Activated CD4-positive, alpha-beta T cell treated with anti-CD3 and anti-CD28 coated beads for 36 hours (primary cell): ENCODE measurements at regions not wholly inside any gene's neighbourhood (a gene's known extent, or its start where the extent isn't known, plus 50 kb on each side); places are given as distances from the start of the nearest gene placed in this dataset.

Source experiments
- ATAC-seq: fragments of 200-7000 bp; cut with Tn5 transposase; one replicate; pipeline ENCODE4 v1.10.0; 2021; ENCODE audit warnings: mild to moderate bottlenecking, moderate library complexity
- CTCF ChIA-PET: fragments of 350-600 bp; sonication (Branson Sonifier 250); formaldehyde crosslinking; loops from one replicate; lab custom pipeline; 2021; ENCODE audit warnings: antibody characterized with exemption; lab: Charles Lee
- POLR2A ChIA-PET: fragments of 350-600 bp; sonication (Branson Sonifier 250); formaldehyde crosslinking; loops from one replicate; lab custom pipeline; 2021; ENCODE audit warnings: antibody characterized with exemption, inconsistent platforms; lab: Charles Lee
- DNase-seq: peaks from one replicate; pipeline ENCODE4 v3.0.0-alpha.2; 2020
- H3K27ac Mint-ChIP-seq: one replicate; pipeline ENCODE4 v1.8.0; 2021; ENCODE audit warnings: mixed read lengths
- H3K27me3 Mint-ChIP-seq: one replicate; pipeline ENCODE4 v1.8.0; 2021; ENCODE audit warnings: mixed read lengths
- H3K36me3 Mint-ChIP-seq: one replicate; pipeline ENCODE4 v1.8.0; 2021; ENCODE audit warnings: low read depth, mixed read lengths
- H3K4me1 Mint-ChIP-seq: one replicate; pipeline ENCODE4 v1.8.0; 2021; ENCODE audit warnings: mixed read lengths
- H3K4me3 Mint-ChIP-seq: one replicate; pipeline ENCODE4 v1.8.0; 2021; ENCODE audit warnings: mild to moderate bottlenecking, moderate library complexity, mixed read lengths
- H3K9me3 Mint-ChIP-seq: one replicate; pipeline ENCODE4 v1.8.0; 2021; ENCODE audit warnings: low read depth, mixed read lengths
- intact Hi-C, 2 experiments: fragments of 100-400 bp; cut with DNase I in 1 of 2; cut with micrococcal nuclease in 1 of 2; formaldehyde crosslinking; loops; one replicate each; pipeline versions ENCODE4 v1.14.2 to v1.15.1; 2022 to 2024; cut with DNase I, micrococcal nuclease

DNA sequence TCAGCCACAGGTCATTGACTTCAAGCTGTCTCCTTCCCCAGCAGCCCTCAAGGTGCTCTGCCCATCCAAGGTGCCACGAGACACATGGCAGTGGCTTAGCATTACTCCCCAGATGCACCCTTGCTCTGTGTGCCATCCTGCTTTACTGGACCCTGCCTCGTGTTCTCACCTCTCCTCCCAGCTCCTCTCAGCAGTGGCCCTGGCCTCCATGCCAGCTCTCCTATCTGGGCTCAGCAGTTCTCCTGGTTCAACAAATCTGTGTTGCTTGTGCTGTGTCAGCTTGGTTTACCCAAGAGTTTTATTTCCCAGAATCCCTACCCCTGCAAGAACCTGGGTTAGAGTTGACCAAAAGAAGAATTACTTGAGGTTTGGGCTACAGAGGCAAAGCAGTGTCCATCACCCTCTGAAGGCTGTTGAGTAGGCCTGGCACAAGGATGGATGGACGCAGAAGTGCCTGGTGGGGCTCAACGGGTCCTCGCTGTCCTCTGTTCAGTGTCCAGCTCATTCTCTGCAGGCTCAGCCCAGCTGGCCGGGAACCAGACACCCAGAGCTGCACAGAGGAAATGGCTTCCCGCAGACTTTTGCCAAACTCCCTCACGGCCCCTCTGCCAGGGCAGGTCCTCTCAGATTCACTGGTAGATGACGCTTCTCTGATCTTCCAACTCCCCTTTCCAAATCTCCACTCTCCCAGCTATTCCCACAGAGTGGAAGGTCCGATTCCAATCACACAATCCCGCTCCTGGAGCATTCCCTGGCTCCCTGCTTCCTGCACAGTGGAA lies 82.6 kb downstream of the FOXA2 start:
- CTCF ChIA-PET: no interaction called here

DNA sequence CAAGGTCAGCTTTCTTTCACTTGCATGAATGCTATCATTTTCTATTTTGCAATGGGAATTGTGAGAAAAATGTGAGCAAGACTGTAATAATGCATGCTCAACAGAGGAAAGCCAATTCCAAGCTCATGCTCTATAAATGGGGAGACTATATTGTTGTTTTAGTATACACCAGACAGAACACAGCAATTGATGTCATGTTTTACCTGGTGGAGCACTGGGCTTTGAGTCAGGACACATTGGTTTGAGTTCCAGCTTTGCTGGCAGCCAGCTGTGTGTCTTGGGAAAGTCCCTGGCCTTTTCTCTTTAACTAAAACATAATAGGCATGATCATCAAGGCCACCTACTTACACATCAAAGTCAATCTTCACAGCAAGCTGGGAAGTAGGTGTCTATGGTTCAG lies 83.3 kb downstream of the FOXA2 start:
- Mint-ChIP-seq H3K27ac (no peak overlapping the region), H3K9me3 (no peaks in the 10 kb centered on the region), H3K36me3 (no peaks in the 10 kb centered on the region), H3K4me3 (no peak overlapping the region), H3K27me3 (no peaks in the 10 kb centered on the region), H3K4me1 (no peaks in the 10 kb centered on the region)
- ATAC-seq: no peak
- POLR2A ChIA-PET: no interaction called here
- no peak for DNase-seq
- intact Hi-C loops: no loop called here
- CTCF ChIA-PET: no interaction called here

More for the DNA sequence above, 82.6 kb downstream of the FOXA2 start:
- no peak for ATAC-seq
- Mint-ChIP-seq H3K4me1 (no peaks in the 10 kb centered on the region), H3K27ac (no peak overlapping the region), H3K9me3 (no peaks in the 10 kb centered on the region), H3K36me3 (no peaks in the 10 kb centered on the region), H3K4me3 (no peak overlapping the region), H3K27me3 (no peaks in the 10 kb centered on the region)
- DNase-seq: no peak
- intact Hi-C loops: no loop called here
- POLR2A ChIA-PET: no interaction called here

DNA sequence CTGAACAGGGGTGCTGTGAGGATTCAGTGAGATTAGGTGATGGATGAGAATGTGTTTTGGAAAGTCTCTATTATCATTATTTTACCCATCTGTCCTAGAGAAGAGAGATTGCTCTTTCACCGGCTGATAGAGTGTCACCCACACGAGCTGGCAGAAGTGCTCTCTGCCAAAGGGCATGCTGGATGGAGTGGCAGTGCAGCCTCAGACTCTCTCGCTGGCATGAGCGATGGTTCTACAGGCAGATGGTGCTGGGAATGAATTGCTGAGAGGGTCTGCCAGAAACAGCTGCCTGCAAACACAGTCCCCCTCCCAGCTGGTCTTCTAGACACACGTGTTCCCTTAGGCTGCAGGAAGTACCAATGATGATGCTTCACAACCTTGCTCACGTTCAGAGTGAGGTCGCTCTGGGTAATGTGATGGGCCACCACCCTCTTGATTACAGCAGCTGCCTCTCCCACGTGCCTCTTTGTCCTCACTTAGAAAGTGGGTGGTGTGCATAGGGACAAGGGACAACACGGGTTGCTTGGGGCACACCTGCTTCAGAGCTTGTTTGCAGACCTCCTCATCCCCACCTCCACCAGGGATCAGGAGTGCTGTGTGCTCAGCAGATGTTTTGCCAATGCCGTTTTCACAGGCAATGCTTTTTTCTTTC lies 84.7 kb downstream of the FOXA2 start:
- Mint-ChIP-seq H3K36me3 (no peaks in the 10 kb centered on the region), H3K9me3 (no peaks in the 10 kb centered on the region), H3K4me3 (no peak overlapping the region), H3K4me1 (no peaks in the 10 kb centered on the region), H3K27me3 (no peaks in the 10 kb centered on the region), H3K27ac (no peak overlapping the region)
- intact Hi-C loops: no loop called here
- ChIA-PET CTCF (no interaction called here), POLR2A (no interaction called here)
- ATAC-seq (no peak), DNase-seq (no peak)

DNA sequence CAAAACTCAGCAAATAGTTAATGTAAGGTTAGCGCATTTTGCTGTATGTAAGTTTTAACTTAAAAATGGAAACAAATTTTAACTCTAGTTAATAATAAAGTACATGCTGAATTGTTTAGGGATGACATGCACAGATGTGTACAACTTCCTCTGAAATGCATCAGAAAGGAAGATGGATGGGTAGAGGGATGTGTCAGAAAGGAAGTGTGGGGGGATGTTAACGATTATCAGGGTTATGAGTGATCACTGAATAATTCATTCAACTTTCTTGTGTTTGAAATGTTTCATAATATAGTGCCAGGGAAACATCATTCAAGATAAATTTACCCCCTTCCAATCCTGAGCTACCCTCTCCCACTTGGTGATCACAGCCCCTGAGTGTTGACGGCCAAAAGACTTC lies 87.6 kb downstream of the FOXA2 start:
- ChIA-PET CTCF (no interaction called here), POLR2A (no interaction called here)
- DNase-seq (no peak), ATAC-seq (no peak)
- Mint-ChIP-seq H3K9me3 (no peaks in the 10 kb centered on the region), H3K27me3 (no peaks in the 10 kb centered on the region), H3K4me1 (no peaks in the 10 kb centered on the region), H3K36me3 (no peaks in the 10 kb centered on the region), H3K27ac (no peak overlapping the region), H3K4me3 (no peak overlapping the region)
- intact Hi-C loops: no loop called here

DNA sequence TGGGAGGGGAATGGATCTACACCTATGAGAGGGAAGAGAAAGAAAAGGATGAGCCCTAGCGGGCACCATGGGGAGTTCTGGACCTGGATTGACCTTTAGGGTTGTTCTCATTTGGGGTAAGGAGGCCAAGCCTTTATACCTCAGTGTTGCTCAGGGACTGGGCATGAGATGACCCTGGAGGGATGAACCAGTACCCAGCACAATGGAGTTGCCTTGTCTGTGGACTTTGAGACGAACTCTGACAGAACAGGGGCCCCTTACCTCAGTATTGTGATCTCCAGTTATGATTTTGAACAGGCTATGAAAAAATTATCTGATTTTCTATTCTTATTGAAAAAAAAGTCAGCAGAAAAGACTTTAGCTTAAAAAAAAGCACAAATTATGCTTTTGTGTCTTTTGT lies 88.6 kb downstream of the FOXA2 start:
- intact Hi-C loops: no loop called here
- no peaks in the 10 kb centered on the region for H3K27me3 Mint-ChIP-seq
- no peak overlapping the region for H3K27ac Mint-ChIP-seq
- H3K4me3 Mint-ChIP-seq: no peak overlapping the region
- ChIA-PET POLR2A (no interaction called here), CTCF (no interaction called here)
- DNase-seq (no peak), ATAC-seq (no peak)
- H3K9me3 Mint-ChIP-seq: no peaks in the 10 kb centered on the region
- no peaks in the 10 kb centered on the region for H3K36me3 Mint-ChIP-seq
- H3K4me1 Mint-ChIP-seq: no peaks in the 10 kb centered on the region

DNA sequence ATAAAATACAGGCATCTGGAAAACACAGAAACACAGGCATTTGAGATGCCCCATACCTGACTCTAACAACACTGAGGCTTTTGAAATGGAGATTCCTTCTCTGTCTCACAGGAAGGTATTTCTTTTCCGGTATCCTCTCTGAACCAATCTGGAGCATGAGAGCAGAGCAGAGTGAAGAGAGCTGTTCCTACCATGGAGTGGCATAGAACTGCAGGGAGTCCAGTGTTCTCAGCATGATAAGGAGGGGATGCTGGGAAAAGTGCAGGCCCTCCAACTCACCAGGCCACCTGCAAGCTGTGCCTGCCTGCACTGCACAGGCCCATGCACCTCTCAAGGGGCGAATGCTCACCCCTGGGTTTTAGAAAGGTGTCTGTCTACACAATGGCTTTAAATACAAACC lies 89.2 kb downstream of the FOXA2 start:
- Mint-ChIP-seq H3K27ac (no peak overlapping the region), H3K4me1 (no peaks in the 10 kb centered on the region), H3K27me3 (no peaks in the 10 kb centered on the region), H3K9me3 (no peaks in the 10 kb centered on the region), H3K36me3 (no peaks in the 10 kb centered on the region), H3K4me3 (no peak overlapping the region)
- intact Hi-C loops: no loop called here
- POLR2A ChIA-PET: no interaction called here
- DNase-seq: no peak
- CTCF ChIA-PET: no interaction called here
- no peak for ATAC-seq

DNA sequence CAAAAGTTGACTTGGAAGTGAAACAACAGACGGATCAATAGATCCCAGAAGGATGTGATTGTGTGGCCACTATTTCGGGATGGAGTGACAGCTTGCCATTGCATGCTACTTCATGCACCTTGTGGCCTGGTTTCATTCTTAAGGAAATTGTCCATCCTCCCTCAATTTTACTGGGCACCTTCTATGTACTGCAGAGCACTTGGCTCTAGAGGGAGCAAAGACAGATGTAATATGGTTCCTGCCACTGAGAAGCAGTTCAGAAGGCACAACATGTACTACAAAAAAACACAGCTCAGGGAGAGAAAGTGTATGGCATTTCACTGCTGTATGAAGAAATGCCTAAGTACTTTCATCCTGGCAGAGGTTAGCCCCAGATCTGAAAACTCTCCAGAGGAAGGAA lies 91.9 kb downstream of the FOXA2 start:
- ATAC-seq (no peak), DNase-seq (no peak)
- ChIA-PET POLR2A (no interaction called here), CTCF (no interaction called here)
- H3K4me1 Mint-ChIP-seq: no peaks in the 10 kb centered on the region
- H3K27me3 Mint-ChIP-seq: peaks cover 2% of the 10 kb centered on the region
- H3K27ac Mint-ChIP-seq: no peak overlapping the region
- H3K4me3 Mint-ChIP-seq: no peak overlapping the region
- H3K9me3 Mint-ChIP-seq: no peaks in the 10 kb centered on the region
- no peaks in the 10 kb centered on the region for H3K36me3 Mint-ChIP-seq
- intact Hi-C loops: no loop called here

DNA sequence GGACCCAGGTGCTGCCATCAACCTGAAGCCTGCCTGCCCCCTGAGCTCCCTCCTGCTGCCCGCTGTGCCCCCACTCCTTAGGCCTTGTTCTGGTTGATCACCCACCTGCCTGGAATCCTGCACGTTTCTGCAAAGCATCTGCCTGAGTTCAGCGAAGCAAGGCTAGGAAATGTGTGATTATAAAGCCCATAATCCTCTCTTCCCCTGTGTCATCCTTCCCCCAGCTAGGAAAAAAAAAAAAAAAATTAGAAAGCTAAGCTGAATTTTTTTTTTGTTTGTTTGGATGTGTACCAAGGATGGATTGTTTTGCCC lies 93.2 kb downstream of the FOXA2 start:
- H3K36me3 Mint-ChIP-seq: no peaks in the 10 kb centered on the region
- ATAC-seq (no peak), DNase-seq (no peak)
- intact Hi-C loops: no loop called here
- H3K27me3 Mint-ChIP-seq: peaks cover 4% of the 10 kb centered on the region
- H3K4me1 Mint-ChIP-seq: no peaks in the 10 kb centered on the region
- H3K4me3 Mint-ChIP-seq: no peak overlapping the region
- CTCF ChIA-PET: no interaction called here
- H3K9me3 Mint-ChIP-seq: no peaks in the 10 kb centered on the region
- H3K27ac Mint-ChIP-seq: no peak overlapping the region
- POLR2A ChIA-PET: no interaction called here

DNA sequence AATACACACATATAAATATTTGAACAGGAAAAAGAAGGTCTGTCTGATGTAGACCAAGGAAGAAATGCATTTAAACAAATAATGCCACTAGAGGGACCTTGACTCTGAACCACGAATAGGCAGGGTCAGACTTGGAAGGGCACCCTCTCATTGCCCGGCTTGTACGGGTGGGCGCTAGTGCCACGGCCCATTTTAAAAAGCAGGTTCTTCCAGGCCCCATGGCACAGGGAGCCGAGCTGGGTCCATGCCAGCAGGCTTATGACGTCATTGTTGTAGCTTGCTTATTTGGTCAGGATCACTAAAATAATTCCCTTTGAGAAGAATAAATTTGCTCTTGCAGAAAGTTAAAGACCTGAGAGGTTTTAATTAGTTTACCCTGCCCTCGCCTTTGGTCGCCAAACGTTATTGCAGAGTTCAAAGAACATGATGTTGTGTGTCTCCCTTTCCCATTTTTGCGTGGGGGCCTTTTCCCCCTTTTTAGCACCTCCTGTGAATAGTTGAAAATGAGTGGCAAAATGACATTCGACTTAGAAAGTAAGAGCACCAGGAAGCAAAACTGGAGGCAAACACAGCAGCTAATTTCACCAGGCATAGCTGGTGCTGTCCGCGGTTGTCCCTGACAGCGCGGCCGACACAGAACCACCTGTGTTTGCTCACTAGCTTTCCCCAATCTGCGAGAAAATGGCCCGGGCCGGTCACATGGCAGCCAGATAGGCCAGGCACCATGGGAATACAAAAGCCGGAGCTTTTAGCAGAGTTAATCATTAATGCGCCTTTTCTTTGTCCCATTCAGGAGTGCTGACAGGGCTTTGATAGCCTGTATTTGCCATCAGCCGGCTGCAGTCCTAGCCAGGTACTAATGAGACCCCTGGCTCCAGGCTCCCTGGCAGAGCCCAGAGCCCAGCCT lies 93.8 kb downstream of the FOXA2 start:
- Mint-ChIP-seq H3K9me3 (no peaks in the 10 kb centered on the region), H3K27ac (no peak overlapping the region)
- POLR2A ChIA-PET: no interaction called here

DNA sequence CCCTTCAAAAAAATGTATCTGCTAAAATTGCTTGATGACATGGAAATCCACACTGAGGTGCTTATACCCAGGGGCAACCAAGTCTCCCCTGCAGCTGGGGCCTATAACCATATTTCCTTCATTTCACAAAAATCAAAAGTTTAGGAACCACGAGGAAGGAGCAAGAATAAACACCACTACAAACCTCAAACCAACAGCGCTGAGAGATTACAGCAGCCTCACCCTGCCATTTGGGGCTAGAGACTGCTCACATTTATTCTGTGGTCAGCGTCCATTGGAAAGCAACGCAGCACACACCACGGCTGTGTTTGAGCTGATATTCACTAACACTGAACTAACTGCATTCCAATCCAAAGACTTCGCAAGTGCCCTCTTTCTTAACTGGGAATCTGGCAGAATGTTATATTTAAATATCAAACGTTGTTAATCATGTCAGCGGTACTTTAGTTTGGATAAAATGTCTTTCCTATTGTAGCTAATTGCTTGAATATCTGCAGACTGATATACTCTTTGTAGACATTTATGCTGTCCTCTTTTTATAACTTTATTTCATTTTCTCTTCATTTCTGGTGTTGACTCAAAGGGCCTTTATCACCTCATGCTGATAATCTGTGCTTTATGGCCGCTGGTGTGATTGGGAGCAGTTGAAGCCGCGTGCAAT lies 94.6 kb downstream of the FOXA2 start:
- DNase-seq (no peak), ATAC-seq (no peak)
- intact Hi-C loops: no loop called here
- POLR2A ChIA-PET: no interaction called here
- H3K36me3 Mint-ChIP-seq: no peaks in the 10 kb centered on the region
- no peak overlapping the region for H3K4me3 Mint-ChIP-seq
- no peak overlapping the region for H3K27ac Mint-ChIP-seq
- H3K9me3 Mint-ChIP-seq: no peaks in the 10 kb centered on the region
- CTCF ChIA-PET: interaction anchor here (0.7 kb wide), 1 partner anchor 43 kb away, joined by 3 read pairs; no protein-coding TSS in a partner anchor
- H3K4me1 Mint-ChIP-seq: no peaks in the 10 kb centered on the region
- H3K27me3 Mint-ChIP-seq: peaks cover 4% of the 10 kb centered on the region

More for the DNA sequence above, 93.8 kb downstream of the FOXA2 start:
- H3K36me3 Mint-ChIP-seq: no peaks in the 10 kb centered on the region
- no peaks in the 10 kb centered on the region for H3K4me1 Mint-ChIP-seq
- H3K27me3 Mint-ChIP-seq: peaks cover 4% of the 10 kb centered on the region
- intact Hi-C loops: no loop called here
- no peak overlapping the region for H3K4me3 Mint-ChIP-seq
- DNase-seq (no peak), ATAC-seq (no peak)
- CTCF ChIA-PET: no interaction called here

DNA sequence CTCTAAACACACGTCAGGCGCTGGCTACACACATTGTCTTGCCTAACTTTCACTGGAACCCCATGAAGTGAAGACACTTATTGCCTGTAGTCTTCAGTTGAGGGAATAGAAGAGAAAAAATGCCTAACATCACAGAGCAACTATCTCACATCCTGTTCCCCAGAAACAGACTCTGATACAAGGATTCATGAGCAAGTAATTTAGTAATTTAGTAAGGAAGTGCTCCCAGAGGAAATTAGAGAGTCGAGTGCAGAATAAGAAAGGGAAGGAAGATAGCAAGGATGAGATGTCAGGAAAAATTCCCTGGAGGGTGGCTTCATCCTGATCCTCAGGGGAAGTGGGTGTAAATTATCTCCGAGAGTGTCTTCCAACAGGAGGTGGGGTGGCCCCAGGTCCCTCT lies 104.0 kb downstream of the FOXA2 start:
- no peaks in the 10 kb centered on the region for H3K27me3 Mint-ChIP-seq
- DNase-seq: no peak
- H3K36me3 Mint-ChIP-seq: no peaks in the 10 kb centered on the region
- ChIA-PET CTCF (no interaction called here), POLR2A (no interaction called here)
- intact Hi-C loops: no loop called here
- H3K9me3 Mint-ChIP-seq: peaks cover 2% of the 10 kb centered on the region
- H3K4me1 Mint-ChIP-seq: no peaks in the 10 kb centered on the region
- no peak overlapping the region for H3K27ac Mint-ChIP-seq
- no peak overlapping the region for H3K4me3 Mint-ChIP-seq
- no peak for ATAC-seq
